Prostate gland (tissue), 2 donors: ENCODE measurements at regions not wholly inside any gene's neighbourhood (a gene's known extent, or its start where the extent isn't known, plus 50 kb on each side); places are given as distances from the start of the nearest gene placed in this dataset.

ENCODE experiments used
- DNase-seq: peaks from one replicate; pipeline ENCODE4 v3.0.0-alpha.2; 2019; ENCODE audit warnings: low spot score
- H3K27ac ChIP-seq, 2 donors: fragments of 200-600 bp; sonication (generic); 2 replicates each; pipeline ENCODE4 v1.5.1; 2017 to 2019
- H3K27me3 ChIP-seq: fragments of 200-600 bp; sonication (generic); replicated peaks from 2 replicates; pipeline ENCODE4 v1.5.1; 2019; ENCODE audit not compliant: insufficient read depth
- H3K36me3 ChIP-seq, 2 donors: fragments of 200-600 bp; sonication (generic); 1 replicate in 1 of 2; 2 replicates in 1 of 2; pipeline versions ENCODE4 v1.5.1 to v1.8.1; 2017 to 2019
- H3K4me1 ChIP-seq: fragments of 200-600 bp; sonication (generic); replicated peaks from 2 replicates; pipeline ENCODE4 v1.5.1; 2019
- H3K4me3 ChIP-seq, 2 donors: fragments of 200-600 bp; sonication (generic); 2 replicates each; pipeline ENCODE4 v1.5.1; 2017 to 2019
- H3K9me3 ChIP-seq: fragments of 200-600 bp; sonication (generic); 2 replicates; pipeline ENCODE4 v1.5.1; 2017
- CTCF ChIP-seq, 4 experiments: fragments of 200-600 bp in 2 of 4; fragments of 450-650 bp in 2 of 4; sonication (generic) in 2 of 4; IDR thresholded peaks; 1 replicate in 3 of 4; 2 replicates in 1 of 4; pipeline ENCODE4 v1.5.1; 2016 to 2019; ENCODE audit warnings: antibody characterized with exemption in 4 of 4, mild to moderate bottlenecking in 2 of 4, moderate library complexity in 2 of 4
- POLR2A ChIP-seq: fragments of 450-650 bp; IDR thresholded peaks from one replicate; pipeline ENCODE4 v1.6.1; 2016; ENCODE audit warnings: antibody characterized with exemption, mild to moderate bottlenecking
- POLR2AphosphoS5 ChIP-seq: sonication (generic); formaldehyde crosslinking; IDR thresholded peaks from one replicate; pipeline ENCODE4 v1.6.1; 2017; ENCODE audit warnings: antibody characterized with exemption
- WGBS: methylation state at CpG from one replicate; pipeline ENCODE4 v1.1.5; 2018; 5-methylcytosine and 5-hydroxymethylcytosine counted together
- intact Hi-C: fragments of 100-400 bp; cut with DNase I; formaldehyde crosslinking; loops from one replicate; pipeline ENCODE4 v1.14.2; 2022

DNA sequence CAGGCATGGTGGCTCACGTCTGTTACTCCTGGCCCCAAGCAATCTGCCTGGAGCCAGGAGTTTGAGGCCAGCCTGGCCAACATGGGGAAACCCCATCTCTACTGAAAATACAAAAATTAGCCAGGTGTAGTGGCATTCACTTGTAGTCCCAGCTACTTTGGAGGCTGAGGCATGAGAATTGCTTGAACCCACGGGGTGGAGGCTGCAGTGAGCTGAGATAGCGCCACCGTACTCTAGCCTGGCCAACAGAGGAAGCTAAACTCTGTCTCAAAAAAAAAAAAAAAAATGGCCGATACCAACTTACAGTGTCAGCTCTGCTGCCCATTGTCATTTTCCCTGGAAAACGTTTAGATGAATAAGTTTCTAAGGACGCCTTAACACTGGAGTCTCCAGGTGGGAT lies 489.9 kb downstream of the TFAP2A start:
- no peak for DNase-seq
- no peak for TF ChIP-seq CTCF (IDR thresholded peaks at IDR 0.05)
- TF ChIP-seq POLR2A: no peak
- TF ChIP-seq POLR2AphosphoS5: no peak
- no peaks in the 10 kb centered on the region for H3K9me3 ChIP-seq
- no peak overlapping the region for H3K27ac ChIP-seq
- no peak overlapping the region for H3K4me3 ChIP-seq
- H3K36me3 ChIP-seq: no peaks in the 10 kb centered on the region
- 77% methylated on average over 7 of the region's 7 CpGs for WGBS
- no peaks in the 10 kb centered on the region for H3K27me3 ChIP-seq
- intact Hi-C loops: no loop called here
- no peaks in the 10 kb centered on the region for H3K4me1 ChIP-seq

DNA sequence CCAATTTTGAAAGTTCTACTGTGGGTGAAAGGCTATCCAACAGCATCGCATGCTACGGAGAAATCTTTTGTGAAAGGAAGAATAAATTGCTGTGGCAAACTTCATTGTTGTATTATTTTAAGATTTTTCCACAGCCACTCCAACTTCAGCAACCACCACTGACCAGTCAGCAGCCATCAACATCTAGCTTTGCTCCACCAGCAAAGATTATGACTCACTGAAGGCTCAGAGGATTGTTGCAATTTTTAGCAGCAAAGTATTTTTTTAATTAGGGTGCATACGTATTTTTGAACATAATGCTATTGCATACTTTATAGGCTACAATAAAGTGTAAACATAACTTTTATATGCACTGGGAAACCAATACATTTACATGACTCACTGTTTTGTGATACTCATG lies 493.5 kb downstream of the TFAP2A start:
- H3K36me3 ChIP-seq: no peaks in the 10 kb centered on the region
- WGBS: 79% methylated on average over 3 of the region's 3 CpGs
- DNase-seq: no peak
- H3K4me1 ChIP-seq: no peaks in the 10 kb centered on the region
- no peak overlapping the region for H3K4me3 ChIP-seq
- no peaks in the 10 kb centered on the region for H3K9me3 ChIP-seq
- TF ChIP-seq POLR2AphosphoS5 (no peak), POLR2A (no peak), CTCF (IDR thresholded peaks at IDR 0.05) (no peak)
- no peak overlapping the region for H3K27ac ChIP-seq
- intact Hi-C loops: no loop called here
- no peaks in the 10 kb centered on the region for H3K27me3 ChIP-seq

DNA sequence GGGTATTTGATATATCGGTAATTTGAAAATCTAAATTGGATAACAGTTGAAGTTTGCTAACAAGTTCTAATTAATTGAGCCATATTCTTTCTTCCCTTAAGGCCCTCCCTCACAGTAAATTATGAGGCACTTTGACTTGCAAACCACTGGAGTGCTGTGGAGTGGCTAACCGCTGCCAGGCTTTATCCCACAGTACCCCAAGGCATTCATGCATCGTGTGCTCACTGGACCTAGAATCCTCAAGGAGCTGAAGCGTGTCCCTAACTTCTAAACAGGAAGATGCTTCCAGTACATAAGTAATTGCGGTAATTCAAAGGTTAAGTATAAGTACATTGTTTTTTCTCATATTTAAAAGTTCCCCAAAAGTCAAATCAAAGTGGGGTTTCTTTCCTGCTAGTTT lies 499.9 kb downstream of the TFAP2A start:
- Histone ChIP-seq H3K27ac (no peak overlapping the region), H3K9me3 (no peaks in the 10 kb centered on the region), H3K4me1 (no peaks in the 10 kb centered on the region), H3K4me3 (no peak overlapping the region), H3K36me3 (no peaks in the 10 kb centered on the region), H3K27me3 (no peaks in the 10 kb centered on the region)
- TF ChIP-seq POLR2A (no peak), POLR2AphosphoS5 (no peak), CTCF (IDR thresholded peaks at IDR 0.05) (no peak)
- WGBS: 92% methylated on average over 5 of the region's 5 CpGs
- intact Hi-C loops: no loop called here
- DNase-seq: no peak

DNA sequence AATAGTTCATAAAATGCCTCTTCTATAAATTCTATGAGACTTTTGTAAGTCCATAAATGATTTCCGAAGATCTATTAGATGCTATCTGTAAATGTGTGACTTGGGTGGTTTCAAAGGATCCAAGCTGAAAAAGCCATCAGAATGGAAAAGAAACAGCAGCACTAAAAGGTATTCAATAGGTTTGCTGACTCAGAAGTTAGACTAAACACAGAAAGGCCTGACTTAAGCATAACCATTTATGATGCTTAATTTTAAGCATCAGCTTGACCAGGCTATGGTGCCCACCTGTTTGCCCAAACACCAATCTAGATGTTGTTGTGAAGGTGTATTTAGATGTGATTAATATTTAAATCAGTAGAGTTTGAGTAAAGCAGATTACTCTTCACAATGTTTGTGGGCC lies 513.5 kb downstream of the TFAP2A start:
- no peak for DNase-seq
- H3K4me1 ChIP-seq: no peaks in the 10 kb centered on the region
- intact Hi-C loops: no loop called here
- no peaks in the 10 kb centered on the region for H3K36me3 ChIP-seq
- H3K4me3 ChIP-seq: no peak overlapping the region
- 77% methylated on average over 1 of the region's 1 CpG for WGBS
- H3K9me3 ChIP-seq: no peaks in the 10 kb centered on the region
- no peak overlapping the region for H3K27ac ChIP-seq
- no peaks in the 10 kb centered on the region for H3K27me3 ChIP-seq
- TF ChIP-seq POLR2A (no peak), POLR2AphosphoS5 (no peak), CTCF (IDR thresholded peaks at IDR 0.05) (no peak)

DNA sequence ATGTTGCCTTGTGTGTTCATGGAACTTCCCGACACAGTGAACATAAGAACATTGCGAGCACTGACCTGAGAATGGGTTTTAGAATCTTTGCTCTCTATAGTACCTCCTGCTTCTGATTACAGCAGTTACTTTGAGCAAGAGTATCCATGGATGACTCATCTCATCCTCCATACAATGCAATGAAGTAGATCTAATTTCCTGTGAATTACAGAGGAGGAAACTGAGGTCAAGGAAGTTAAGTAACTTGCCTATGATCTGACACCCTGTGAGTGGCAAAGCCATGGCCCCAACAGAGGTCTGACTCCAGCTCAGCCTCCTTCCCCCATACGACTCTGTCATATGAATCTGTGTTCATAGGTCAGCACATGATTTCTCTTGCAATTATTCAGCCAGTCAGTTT lies 518.1 kb downstream of the TFAP2A start:
- Histone ChIP-seq H3K4me3 (no peak overlapping the region), H3K4me1 (no peaks in the 10 kb centered on the region), H3K27ac (no peak overlapping the region), H3K9me3 (no peaks in the 10 kb centered on the region), H3K27me3 (no peaks in the 10 kb centered on the region), H3K36me3 (no peaks in the 10 kb centered on the region)
- TF ChIP-seq CTCF (IDR thresholded peaks at IDR 0.05) (no peak), POLR2A (no peak), POLR2AphosphoS5 (no peak)
- intact Hi-C loops: no loop called here
- DNase-seq: no peak
- 84% methylated on average over 3 of the region's 3 CpGs for WGBS
